Breast epithelium (tissue), 4 donors: ENCODE measurements at regions not wholly inside any gene's neighbourhood (a gene's known extent, or its start where the extent isn't known, plus 50 kb on each side); places are given as distances from the start of the nearest gene placed in this dataset.

Experiments
- DNase-seq, 2 donors: peaks; one replicate each; pipeline ENCODE4 v3.0.0-alpha.2; 2019; ENCODE audit warnings: low spot score in 2 of 2
- H3K27ac ChIP-seq, 2 donors: fragments of 200-600 bp; sonication (generic) in 1 of 2; one replicate each; pipeline ENCODE4 v1.5.1; 2016 to 2019; ENCODE audit warnings: mild to moderate bottlenecking in 1 of 2
- H3K27me3 ChIP-seq, 2 donors: fragments of 200-600 bp; sonication (generic) in 1 of 2; one replicate each; pipeline versions ENCODE4 v1.5.1 to v1.6.0; 2017 to 2019; ENCODE audit warnings: control low read depth in 1 of 2, mild to moderate bottlenecking in 1 of 2
- H3K36me3 ChIP-seq: fragments of 200-600 bp; one replicate; pipeline ENCODE4 v1.5.1; 2019
- H3K4me1 ChIP-seq, 2 donors: fragments of 200-600 bp; sonication (generic); one replicate each; pipeline ENCODE4 v1.5.1; 2016 to 2019; ENCODE audit warnings: control low read depth in 1 of 2
- H3K4me3 ChIP-seq, 3 donors: fragments of 200-600 bp; sonication (generic); 1 replicate in 2 of 3; 2 replicates in 1 of 3; pipeline ENCODE4 v1.5.1; 2016 to 2019; ENCODE audit warnings: mild to moderate bottlenecking in 3 of 3, moderate library complexity in 2 of 3
- H3K9me3 ChIP-seq, 2 donors: fragments of 200-600 bp; sonication (generic) in 1 of 2; one replicate each; pipeline ENCODE4 v1.5.1; 2016 to 2019; ENCODE audit warnings: control low read depth in 1 of 2
- CTCF ChIP-seq, 3 donors: fragments of 450-650 bp; IDR thresholded peaks; one replicate each; pipeline ENCODE4 v1.5.1; 2016 to 2017; ENCODE audit warnings: antibody characterized with exemption in 3 of 3, mild to moderate bottlenecking in 3 of 3, moderate library complexity in 3 of 3
- POLR2A ChIP-seq: fragments of 450-650 bp; IDR thresholded peaks from one replicate; pipeline ENCODE4 v1.6.1; 2016; ENCODE audit warnings: antibody characterized with exemption, mild to moderate bottlenecking, moderate library complexity
- POLR2AphosphoS5 ChIP-seq, 3 donors: sonication (generic); formaldehyde crosslinking; IDR thresholded peaks; one replicate each; pipeline ENCODE4 v1.6.1; 2017; ENCODE audit warnings: antibody characterized with exemption in 3 of 3
- intact Hi-C: fragments of 100-400 bp; cut with DNase I; formaldehyde crosslinking; loops from one replicate; pipeline ENCODE4 v1.15.1; 2023; ENCODE audit warnings: low total_unique reads

- H3K4me3 ChIP-seq = no peak overlapping the region
- no peaks in the 10 kb centered on the region for H3K36me3 ChIP-seq
- H3K4me1 ChIP-seq = no peaks in the 10 kb centered on the region
- H3K9me3 ChIP-seq = peaks cover 3 to 7% of the 10 kb centered on the region in 2 donors
- intact Hi-C loops = no loop called here
- no peak for TF ChIP-seq CTCF (IDR thresholded peaks at IDR 0.05)
- TF ChIP-seq POLR2AphosphoS5 (IDR thresholded peaks at IDR 0.05) = no peak
- TF ChIP-seq POLR2A = no peak
- H3K27me3 ChIP-seq = peaks cover 0 to 16% of the 10 kb centered on the region in 2 donors
- H3K27ac ChIP-seq = no peak overlapping the region
- DNase-seq = no peak
Measured at GRCh38 chr14:105838107-105838506, 311.7 kb downstream of the TMEM121 start.

GRCh38 chr14:105838591-105839424 is 312.4 kb downstream of the TMEM121 start:
- TF ChIP-seq CTCF (IDR thresholded peaks at IDR 0.05) = no peak
- TF ChIP-seq POLR2A = no peak
- TF ChIP-seq POLR2AphosphoS5 (IDR thresholded peaks at IDR 0.05) = no peak
- H3K4me3 ChIP-seq = no peak overlapping the region
- intact Hi-C loops = no loop called here
- H3K36me3 ChIP-seq = no peaks in the 10 kb centered on the region
- peaks cover 0 to 16% of the 10 kb centered on the region in 2 donors for H3K27me3 ChIP-seq
- H3K27ac ChIP-seq = no peak overlapping the region
- H3K9me3 ChIP-seq = peaks cover 0 to 7% of the 10 kb centered on the region in 2 donors
- H3K4me1 ChIP-seq = no peaks in the 10 kb centered on the region
- DNase-seq = peak in 1 of 2 donors; percentile 45

GRCh38 chr14:105839425-105840265 is 313.3 kb downstream of the TMEM121 start:
- no peak overlapping the region for H3K4me3 ChIP-seq
- peak in 1 of 2 donors; percentile 47 for DNase-seq
- no peak for TF ChIP-seq POLR2AphosphoS5 (IDR thresholded peaks at IDR 0.05)
- no peak for TF ChIP-seq POLR2A
- TF ChIP-seq CTCF (IDR thresholded peaks at IDR 0.05) = no peak
- no peak overlapping the region for H3K27ac ChIP-seq
- peaks cover 0 to 16% of the 10 kb centered on the region in 2 donors for H3K27me3 ChIP-seq
- intact Hi-C loops = no loop called here
- no peaks in the 10 kb centered on the region for H3K36me3 ChIP-seq
- peaks cover 0 to 7% of the 10 kb centered on the region in 2 donors for H3K9me3 ChIP-seq
- H3K4me1 ChIP-seq = no peaks in the 10 kb centered on the region

GRCh38 chr14:105840266-105841021 is 314.1 kb downstream of the TMEM121 start:
- Histone ChIP-seq H3K4me1 (no peaks in the 10 kb centered on the region), H3K27ac (no peak overlapping the region), H3K27me3 (peaks cover 0 to 16% of the 10 kb centered on the region in 2 donors), H3K9me3 (peaks cover 0 to 7% of the 10 kb centered on the region in 2 donors), H3K4me3 (no peak overlapping the region), H3K36me3 (no peaks in the 10 kb centered on the region)
- TF ChIP-seq POLR2AphosphoS5 (IDR thresholded peaks at IDR 0.05) (no peak), POLR2A (no peak)
- peak in 1 of 2 donors; percentile 42 for DNase-seq
- intact Hi-C loops = no loop called here
